ENCODE measurements at regions not wholly inside any gene's neighbourhood (a gene's known extent, or its start where the extent isn't known, plus 50 kb on each side); places are given as distances from the start of the nearest gene placed in this dataset.
"Not testable (repeated sequence)": the region's sequence is repeated elsewhere in the genome, so short reads cannot be mapped to it uniquely, and the experiment has no call there.

- H3K27me3 Mint-ChIP-seq (ENCODE audit: low read depth): no peaks in the 10 kb centered on the region
- ATAC-seq (no peak), DNase-seq (no peak)
- H3K36me3 Mint-ChIP-seq (ENCODE audit: low read depth): no peaks in the 10 kb centered on the region
- no peaks in the 10 kb centered on the region for H3K9me3 Mint-ChIP-seq (ENCODE audit: insufficient read depth)
- no peak overlapping the region for H3K27ac Mint-ChIP-seq
- no peak overlapping the region for H3K4me3 Mint-ChIP-seq
- no peaks in the 10 kb centered on the region for H3K4me1 Mint-ChIP-seq (ENCODE audit: low read depth)
- POLR2A ChIA-PET: no interaction called here
- CTCF ChIA-PET: no interaction called here
These were observed 240.1 kb upstream of the NOCT start for GRCh38 chr4:138775489-138775888.

GRCh38 chr4:138774940-138775339, 240.6 kb upstream of the NOCT start:
- no peak overlapping the region for H3K27ac Mint-ChIP-seq
- H3K27me3 Mint-ChIP-seq (ENCODE audit: low read depth): no peaks in the 10 kb centered on the region
- POLR2A ChIA-PET: no interaction called here
- DNase-seq (no peak), ATAC-seq (no peak)
- CTCF ChIA-PET: no interaction called here
- H3K4me1 Mint-ChIP-seq (ENCODE audit: low read depth): no peaks in the 10 kb centered on the region
- no peaks in the 10 kb centered on the region for H3K36me3 Mint-ChIP-seq (ENCODE audit: low read depth)
- H3K9me3 Mint-ChIP-seq (ENCODE audit: insufficient read depth): no peaks in the 10 kb centered on the region
- H3K4me3 Mint-ChIP-seq: no peak overlapping the region

- H3K4me3 Mint-ChIP-seq; DNase-seq; H3K27ac Mint-ChIP-seq; H3K9me3 Mint-ChIP-seq (ENCODE audit: insufficient read depth); ATAC-seq; POLR2A ChIA-PET; H3K27me3 Mint-ChIP-seq (ENCODE audit: low read depth); H3K36me3 Mint-ChIP-seq (ENCODE audit: low read depth); CTCF ChIA-PET; H3K4me1 Mint-ChIP-seq (ENCODE audit: low read depth): not testable (repeated sequence)
These were observed 241.5 kb upstream of the NOCT start for GRCh38 chr4:138774125-138774524.

GRCh38 chr4:138773321-138773720, 242.3 kb upstream of the NOCT start:
- Mint-ChIP-seq H3K27ac (no peak overlapping the region), H3K27me3 (ENCODE audit: low read depth) (no peaks in the 10 kb centered on the region), H3K4me3 (no peak overlapping the region), H3K36me3 (ENCODE audit: low read depth) (no peaks in the 10 kb centered on the region), H3K9me3 (ENCODE audit: insufficient read depth) (no peaks in the 10 kb centered on the region), H3K4me1 (ENCODE audit: low read depth) (no peaks in the 10 kb centered on the region)
- DNase-seq (no peak), ATAC-seq (no peak)
- ChIA-PET CTCF (no interaction called here), POLR2A (no interaction called here)

- H3K27ac Mint-ChIP-seq: no peak overlapping the region
- no peak for ATAC-seq
- POLR2A ChIA-PET: no interaction called here
These were observed 243.2 kb upstream of the NOCT start for GRCh38 chr4:138772366-138772765.

GRCh38 chr4:138770818-138771217, 244.8 kb upstream of the NOCT start:
- CTCF ChIA-PET: no interaction called here
- POLR2A ChIA-PET: no interaction called here
- Mint-ChIP-seq H3K4me1 (ENCODE audit: low read depth) (no peaks in the 10 kb centered on the region), H3K36me3 (ENCODE audit: low read depth) (no peaks in the 10 kb centered on the region), H3K4me3 (no peak overlapping the region), H3K27me3 (ENCODE audit: low read depth) (no peaks in the 10 kb centered on the region), H3K27ac (no peak overlapping the region), H3K9me3 (ENCODE audit: insufficient read depth) (no peaks in the 10 kb centered on the region)
- no peak for ATAC-seq
- no peak for DNase-seq

More at GRCh38 chr4:138772366-138772765, 243.2 kb upstream of the NOCT start:
- no peak for DNase-seq
- Mint-ChIP-seq H3K9me3 (ENCODE audit: insufficient read depth) (no peaks in the 10 kb centered on the region), H3K4me1 (ENCODE audit: low read depth) (no peaks in the 10 kb centered on the region), H3K4me3 (no peak overlapping the region), H3K36me3 (ENCODE audit: low read depth) (no peaks in the 10 kb centered on the region), H3K27me3 (ENCODE audit: low read depth) (no peaks in the 10 kb centered on the region)
- CTCF ChIA-PET: no interaction called here

GRCh38 chr4:138766332-138766731, 249.2 kb upstream of the NOCT start:
- ChIA-PET POLR2A (no interaction called here), CTCF (no interaction called here)

GRCh38 chr4:138765442-138765841, 250.1 kb upstream of the NOCT start:
- Mint-ChIP-seq H3K4me1 (ENCODE audit: low read depth) (no peaks in the 10 kb centered on the region), H3K27me3 (ENCODE audit: low read depth) (no peaks in the 10 kb centered on the region), H3K4me3 (no peak overlapping the region), H3K9me3 (ENCODE audit: insufficient read depth) (no peaks in the 10 kb centered on the region), H3K27ac (no peak overlapping the region), H3K36me3 (ENCODE audit: low read depth) (no peaks in the 10 kb centered on the region)
- ChIA-PET CTCF (no interaction called here), POLR2A (no interaction called here)
- no peak for ATAC-seq
- DNase-seq: no peak

More at GRCh38 chr4:138766332-138766731, 249.2 kb upstream of the NOCT start:
- no peak overlapping the region for H3K27ac Mint-ChIP-seq
- no peaks in the 10 kb centered on the region for H3K36me3 Mint-ChIP-seq (ENCODE audit: low read depth)
- DNase-seq (no peak), ATAC-seq (no peak)
- H3K27me3 Mint-ChIP-seq (ENCODE audit: low read depth): no peaks in the 10 kb centered on the region
- no peaks in the 10 kb centered on the region for H3K9me3 Mint-ChIP-seq (ENCODE audit: insufficient read depth)
- no peak overlapping the region for H3K4me3 Mint-ChIP-seq
- H3K4me1 Mint-ChIP-seq (ENCODE audit: low read depth): no peaks in the 10 kb centered on the region

GRCh38 chr4:138761638-138762220, 253.9 kb upstream of the NOCT start:
- Mint-ChIP-seq H3K27ac (no peak overlapping the region), H3K36me3 (ENCODE audit: low read depth) (no peaks in the 10 kb centered on the region), H3K4me1 (ENCODE audit: low read depth) (no peaks in the 10 kb centered on the region), H3K9me3 (ENCODE audit: insufficient read depth) (no peaks in the 10 kb centered on the region), H3K27me3 (ENCODE audit: low read depth) (no peaks in the 10 kb centered on the region), H3K4me3 (no peak overlapping the region)
- no peak for DNase-seq
- ChIA-PET POLR2A (no interaction called here), CTCF (no interaction called here)
- no peak for ATAC-seq

- POLR2A ChIA-PET: no interaction called here
These were observed 256.1 kb upstream of the NOCT start for GRCh38 chr4:138759554-138759902.

GRCh38 chr4:138758876-138759553, 256.6 kb upstream of the NOCT start:
- H3K9me3 Mint-ChIP-seq (ENCODE audit: insufficient read depth): no peaks in the 10 kb centered on the region
- H3K4me1 Mint-ChIP-seq (ENCODE audit: low read depth): no peaks in the 10 kb centered on the region
- H3K27ac Mint-ChIP-seq: no peak overlapping the region
- H3K27me3 Mint-ChIP-seq (ENCODE audit: low read depth): no peaks in the 10 kb centered on the region
- ATAC-seq: no peak
- CTCF ChIA-PET: no interaction called here
- POLR2A ChIA-PET: no interaction called here
- no peaks in the 10 kb centered on the region for H3K36me3 Mint-ChIP-seq (ENCODE audit: low read depth)
- H3K4me3 Mint-ChIP-seq: no peak overlapping the region
- DNase-seq: no peak

More at GRCh38 chr4:138759554-138759902, 256.1 kb upstream of the NOCT start:
- no peaks in the 10 kb centered on the region for H3K4me1 Mint-ChIP-seq (ENCODE audit: low read depth)
- no peak for DNase-seq
- H3K36me3 Mint-ChIP-seq (ENCODE audit: low read depth): no peaks in the 10 kb centered on the region
- H3K4me3 Mint-ChIP-seq: no peak overlapping the region
- no peak overlapping the region for H3K27ac Mint-ChIP-seq
- no peaks in the 10 kb centered on the region for H3K27me3 Mint-ChIP-seq (ENCODE audit: low read depth)
- CTCF ChIA-PET: no interaction called here
- no peaks in the 10 kb centered on the region for H3K9me3 Mint-ChIP-seq (ENCODE audit: insufficient read depth)
- ATAC-seq: no peak

GRCh38 chr4:138758196-138758595, 257.4 kb upstream of the NOCT start:
- Mint-ChIP-seq H3K27me3 (ENCODE audit: low read depth) (no peaks in the 10 kb centered on the region), H3K27ac (no peak overlapping the region), H3K4me1 (ENCODE audit: low read depth) (no peaks in the 10 kb centered on the region), H3K36me3 (ENCODE audit: low read depth) (no peaks in the 10 kb centered on the region), H3K4me3 (no peak overlapping the region), H3K9me3 (ENCODE audit: insufficient read depth) (no peaks in the 10 kb centered on the region)
- CTCF ChIA-PET: no interaction called here
- POLR2A ChIA-PET: no interaction called here
- ATAC-seq (no peak), DNase-seq (no peak)

GRCh38 chr4:138757432-138757831, 258.1 kb upstream of the NOCT start:
- Mint-ChIP-seq H3K27me3 (ENCODE audit: low read depth) (no peaks in the 10 kb centered on the region), H3K4me1 (ENCODE audit: low read depth) (no peaks in the 10 kb centered on the region), H3K27ac (no peak overlapping the region), H3K36me3 (ENCODE audit: low read depth) (no peaks in the 10 kb centered on the region), H3K9me3 (ENCODE audit: insufficient read depth) (no peaks in the 10 kb centered on the region), H3K4me3 (no peak overlapping the region)
- POLR2A ChIA-PET: no interaction called here
- DNase-seq: no peak
- CTCF ChIA-PET: no interaction called here
- no peak for ATAC-seq

All from activated CD8-positive, alpha-beta T cell treated with anti-CD3 and anti-CD28 coated beads, Interleukin-2, amount 10 ng/mL, durations not matched to agents 7 days and 5 days (primary cell).